Activated CD4-positive, alpha-beta T cell treated with anti-CD3 and anti-CD28 coated beads for 36 hours (primary cell): ENCODE measurements at regions not wholly inside any gene's neighbourhood (a gene's known extent, or its start where the extent isn't known, plus 50 kb on each side); places are given as distances from the start of the nearest gene placed in this dataset.

Source experiments
- ATAC-seq: fragments of 200-7000 bp; cut with Tn5 transposase; one replicate; pipeline ENCODE4 v1.10.0; 2021; ENCODE audit warnings: mild to moderate bottlenecking, moderate library complexity
- CTCF ChIA-PET: fragments of 350-600 bp; sonication (Branson Sonifier 250); formaldehyde crosslinking; loops from one replicate; lab custom pipeline; 2021; ENCODE audit warnings: antibody characterized with exemption; lab: Charles Lee
- POLR2A ChIA-PET: fragments of 350-600 bp; sonication (Branson Sonifier 250); formaldehyde crosslinking; loops from one replicate; lab custom pipeline; 2021; ENCODE audit warnings: antibody characterized with exemption, inconsistent platforms; lab: Charles Lee
- DNase-seq: peaks from one replicate; pipeline ENCODE4 v3.0.0-alpha.2; 2020
- H3K27ac Mint-ChIP-seq: one replicate; pipeline ENCODE4 v1.8.0; 2021; ENCODE audit warnings: mixed read lengths
- H3K27me3 Mint-ChIP-seq: one replicate; pipeline ENCODE4 v1.8.0; 2021; ENCODE audit warnings: mixed read lengths
- H3K36me3 Mint-ChIP-seq: one replicate; pipeline ENCODE4 v1.8.0; 2021; ENCODE audit warnings: low read depth, mixed read lengths
- H3K4me1 Mint-ChIP-seq: one replicate; pipeline ENCODE4 v1.8.0; 2021; ENCODE audit warnings: mixed read lengths
- H3K4me3 Mint-ChIP-seq: one replicate; pipeline ENCODE4 v1.8.0; 2021; ENCODE audit warnings: mild to moderate bottlenecking, moderate library complexity, mixed read lengths
- H3K9me3 Mint-ChIP-seq: one replicate; pipeline ENCODE4 v1.8.0; 2021; ENCODE audit warnings: low read depth, mixed read lengths
- intact Hi-C, 2 experiments: fragments of 100-400 bp; cut with DNase I in 1 of 2; cut with micrococcal nuclease in 1 of 2; formaldehyde crosslinking; loops; one replicate each; pipeline versions ENCODE4 v1.14.2 to v1.15.1; 2022 to 2024; cut with DNase I, micrococcal nuclease

GRCh38 chr22:48511211-48511610, 1316.5 kb downstream of the BRD1 start:
- no peak overlapping the region for H3K27ac Mint-ChIP-seq
- H3K9me3 Mint-ChIP-seq: no peaks in the 10 kb centered on the region
- POLR2A ChIA-PET: no interaction called here
- CTCF ChIA-PET: interaction anchor here (0.6 kb wide), 1 partner anchor 28 kb away, joined by 3 read pairs; no protein-coding TSS in a partner anchor
- DNase-seq: no peak
- intact Hi-C loops: no loop called here
- no peak overlapping the region for H3K4me3 Mint-ChIP-seq
- H3K36me3 Mint-ChIP-seq: no peaks in the 10 kb centered on the region
- H3K27me3 Mint-ChIP-seq: no peaks in the 10 kb centered on the region
- ATAC-seq: no peak
- H3K4me1 Mint-ChIP-seq: no peaks in the 10 kb centered on the region

DNA sequence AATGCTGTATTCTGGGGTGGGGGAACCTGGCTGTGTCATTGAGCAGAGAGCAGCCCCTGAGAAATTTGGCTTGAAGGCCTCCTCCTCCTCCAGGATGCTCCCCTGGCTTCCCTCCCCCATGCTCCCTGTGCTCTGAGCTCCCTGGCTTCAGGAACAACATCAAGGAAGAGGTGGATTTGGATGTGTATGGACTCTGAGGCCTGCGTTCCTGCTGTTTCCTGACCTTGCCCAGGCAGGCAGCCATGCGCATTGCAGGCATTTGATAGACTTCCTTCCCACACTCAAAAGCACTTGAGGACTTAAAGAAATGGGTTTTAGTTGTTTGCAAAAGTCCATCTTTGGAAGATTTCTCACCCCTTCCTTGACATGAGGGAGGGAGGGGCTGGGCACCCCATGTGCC, 1317.1 kb downstream of the BRD1 start:
- no peaks in the 10 kb centered on the region for H3K4me1 Mint-ChIP-seq
- ChIA-PET CTCF (no interaction called here), POLR2A (no interaction called here)

GRCh38 chr22:48507595-48508350, 1319.9 kb downstream of the BRD1 start:
- ATAC-seq (no peak), DNase-seq (no peak)
- H3K36me3 Mint-ChIP-seq: no peaks in the 10 kb centered on the region
- H3K9me3 Mint-ChIP-seq: no peaks in the 10 kb centered on the region
- H3K27ac Mint-ChIP-seq: no peak overlapping the region
- H3K4me3 Mint-ChIP-seq: no peak overlapping the region
- POLR2A ChIA-PET: no interaction called here
- no peaks in the 10 kb centered on the region for H3K27me3 Mint-ChIP-seq
- CTCF ChIA-PET: no interaction called here
- no peaks in the 10 kb centered on the region for H3K4me1 Mint-ChIP-seq
- intact Hi-C loops: no loop called here

More for the DNA sequence above, 1317.1 kb downstream of the BRD1 start:
- H3K27me3 Mint-ChIP-seq: no peaks in the 10 kb centered on the region
- no peaks in the 10 kb centered on the region for H3K36me3 Mint-ChIP-seq
- no peak overlapping the region for H3K4me3 Mint-ChIP-seq
- intact Hi-C loops: no loop called here
- ATAC-seq: no peak
- no peaks in the 10 kb centered on the region for H3K9me3 Mint-ChIP-seq
- no peak for DNase-seq
- no peak overlapping the region for H3K27ac Mint-ChIP-seq

GRCh38 chr22:48507171-48507570, 1320.5 kb downstream of the BRD1 start:
- H3K27me3 Mint-ChIP-seq: no peaks in the 10 kb centered on the region
- ATAC-seq (no peak), DNase-seq (no peak)
- H3K4me1 Mint-ChIP-seq: no peaks in the 10 kb centered on the region
- POLR2A ChIA-PET: no interaction called here
- no peak overlapping the region for H3K27ac Mint-ChIP-seq
- CTCF ChIA-PET: no interaction called here
- no peaks in the 10 kb centered on the region for H3K36me3 Mint-ChIP-seq
- no peaks in the 10 kb centered on the region for H3K9me3 Mint-ChIP-seq
- intact Hi-C loops: no loop called here
- H3K4me3 Mint-ChIP-seq: no peak overlapping the region

DNA sequence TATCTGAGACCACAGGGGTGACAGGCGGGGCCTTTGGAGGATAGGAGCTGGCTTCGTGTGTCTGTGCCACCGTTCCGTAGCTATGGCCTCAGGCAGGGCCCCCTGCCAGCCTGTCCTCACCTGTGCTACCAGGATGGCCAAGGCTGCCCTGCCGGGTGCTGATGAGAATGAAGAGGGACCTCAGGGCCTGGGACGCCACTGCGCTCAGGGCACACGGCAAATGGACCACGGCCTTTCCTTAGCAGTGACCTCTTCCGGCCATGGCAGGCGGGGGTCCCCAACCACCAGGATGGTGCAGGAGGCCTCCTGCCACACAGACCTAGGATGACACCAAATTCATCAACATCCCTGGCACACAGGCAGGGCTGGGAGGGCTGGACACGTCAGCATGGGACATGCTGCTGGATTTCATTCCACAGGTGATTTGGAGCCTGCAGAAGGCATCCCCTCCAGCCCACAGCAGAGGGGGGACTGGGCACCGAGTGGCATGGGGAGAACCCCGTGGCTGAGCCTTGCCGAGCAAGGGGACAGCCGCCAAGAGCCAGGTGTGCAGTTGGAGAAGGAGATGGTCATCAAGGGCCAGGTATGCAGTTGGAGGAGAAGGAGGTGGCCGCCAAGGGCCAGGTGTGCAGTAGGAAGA, 1321.0 kb downstream of the BRD1 start:
- intact Hi-C loops: no loop called here
- no peaks in the 10 kb centered on the region for H3K27me3 Mint-ChIP-seq
- no peaks in the 10 kb centered on the region for H3K4me1 Mint-ChIP-seq
- CTCF ChIA-PET: no interaction called here
- no peak overlapping the region for H3K4me3 Mint-ChIP-seq
- ATAC-seq: no peak
- H3K36me3 Mint-ChIP-seq: no peaks in the 10 kb centered on the region
- POLR2A ChIA-PET: no interaction called here
- DNase-seq: no peak
- H3K27ac Mint-ChIP-seq: no peak overlapping the region
- H3K9me3 Mint-ChIP-seq: no peaks in the 10 kb centered on the region

- H3K27me3 Mint-ChIP-seq: no peaks in the 10 kb centered on the region
Observed at GRCh38 chr22:48505891-48506290, 1321.8 kb downstream of the BRD1 start.

DNA sequence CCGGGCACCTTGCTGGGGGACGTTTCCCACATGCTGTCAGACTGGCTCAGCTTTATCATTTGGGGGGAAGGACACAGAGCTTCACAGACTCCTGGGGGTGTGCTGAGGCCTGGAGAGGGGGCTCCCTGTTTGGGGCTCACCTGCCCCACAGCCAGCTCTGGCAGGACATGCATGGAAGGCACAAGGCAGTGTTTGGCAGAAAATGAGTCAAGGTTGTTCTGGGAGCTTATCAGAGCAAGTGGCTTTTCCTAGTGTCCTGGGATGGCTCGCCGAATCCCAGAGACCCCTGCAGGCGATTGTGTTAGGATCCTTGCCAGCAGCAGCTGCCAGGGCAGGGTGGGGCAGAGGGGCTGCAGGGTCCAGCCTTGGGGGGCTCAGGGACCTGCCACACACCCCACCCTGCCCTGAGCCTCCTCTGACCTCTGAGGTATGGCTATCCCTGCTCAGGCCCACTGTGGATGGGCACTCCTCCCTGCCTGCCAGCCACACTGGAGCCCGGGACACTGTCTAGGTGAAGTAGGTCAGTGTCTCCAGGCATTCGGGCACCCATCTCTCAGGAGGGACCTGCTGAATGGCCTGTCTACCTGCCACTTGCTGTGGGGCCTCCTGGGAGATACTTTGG, 1323.0 kb downstream of the BRD1 start:
- POLR2A ChIA-PET: interaction anchor here (0.6 kb wide), 1 partner anchor 529 kb away, joined by 3 read pairs; no protein-coding TSS in a partner anchor
- no peak overlapping the region for H3K27ac Mint-ChIP-seq
- no peak overlapping the region for H3K4me3 Mint-ChIP-seq
- intact Hi-C loops: no loop called here
- no peak for DNase-seq
- no peaks in the 10 kb centered on the region for H3K36me3 Mint-ChIP-seq
- no peak for ATAC-seq
- H3K27me3 Mint-ChIP-seq: no peaks in the 10 kb centered on the region
- no peaks in the 10 kb centered on the region for H3K9me3 Mint-ChIP-seq
- CTCF ChIA-PET: no interaction called here
- no peaks in the 10 kb centered on the region for H3K4me1 Mint-ChIP-seq

More at GRCh38 chr22:48505891-48506290, 1321.8 kb downstream of the BRD1 start:
- ATAC-seq (no peak), DNase-seq (no peak)
- POLR2A ChIA-PET: no interaction called here
- no peak overlapping the region for H3K27ac Mint-ChIP-seq
- no peaks in the 10 kb centered on the region for H3K36me3 Mint-ChIP-seq
- no peaks in the 10 kb centered on the region for H3K4me1 Mint-ChIP-seq
- H3K4me3 Mint-ChIP-seq: no peak overlapping the region
- intact Hi-C loops: no loop called here
- no peaks in the 10 kb centered on the region for H3K9me3 Mint-ChIP-seq
- CTCF ChIA-PET: no interaction called here

- intact Hi-C loops: no loop called here
- Mint-ChIP-seq H3K27ac (no peak overlapping the region), H3K36me3 (no peaks in the 10 kb centered on the region), H3K4me1 (no peaks in the 10 kb centered on the region), H3K27me3 (no peaks in the 10 kb centered on the region), H3K9me3 (no peaks in the 10 kb centered on the region), H3K4me3 (no peak overlapping the region)
- POLR2A ChIA-PET: no interaction called here
- ATAC-seq (no peak), DNase-seq (no peak)
- CTCF ChIA-PET: no interaction called here
Observed at GRCh38 chr22:48503876-48504275, 1323.8 kb downstream of the BRD1 start.

- POLR2A ChIA-PET: no interaction called here
- H3K4me3 Mint-ChIP-seq: no peak overlapping the region
- no peak for ATAC-seq
Observed at GRCh38 chr22:48503035-48503625, 1324.5 kb downstream of the BRD1 start.

GRCh38 chr22:48501231-48501750, 1326.4 kb downstream of the BRD1 start:
- no peak for ATAC-seq
- H3K27me3 Mint-ChIP-seq: no peaks in the 10 kb centered on the region
- no peaks in the 10 kb centered on the region for H3K36me3 Mint-ChIP-seq
- POLR2A ChIA-PET: no interaction called here
- no peak overlapping the region for H3K27ac Mint-ChIP-seq
- H3K4me1 Mint-ChIP-seq: no peaks in the 10 kb centered on the region
- intact Hi-C loops: no loop called here
- H3K9me3 Mint-ChIP-seq: no peaks in the 10 kb centered on the region
- CTCF ChIA-PET: no interaction called here
- H3K4me3 Mint-ChIP-seq: no peak overlapping the region
- DNase-seq: no peak

More at GRCh38 chr22:48503035-48503625, 1324.5 kb downstream of the BRD1 start:
- no peak for DNase-seq
- Mint-ChIP-seq H3K4me1 (no peaks in the 10 kb centered on the region), H3K9me3 (no peaks in the 10 kb centered on the region), H3K27ac (no peak overlapping the region), H3K36me3 (no peaks in the 10 kb centered on the region), H3K27me3 (no peaks in the 10 kb centered on the region)
- CTCF ChIA-PET: no interaction called here
- intact Hi-C loops: no loop called here

DNA sequence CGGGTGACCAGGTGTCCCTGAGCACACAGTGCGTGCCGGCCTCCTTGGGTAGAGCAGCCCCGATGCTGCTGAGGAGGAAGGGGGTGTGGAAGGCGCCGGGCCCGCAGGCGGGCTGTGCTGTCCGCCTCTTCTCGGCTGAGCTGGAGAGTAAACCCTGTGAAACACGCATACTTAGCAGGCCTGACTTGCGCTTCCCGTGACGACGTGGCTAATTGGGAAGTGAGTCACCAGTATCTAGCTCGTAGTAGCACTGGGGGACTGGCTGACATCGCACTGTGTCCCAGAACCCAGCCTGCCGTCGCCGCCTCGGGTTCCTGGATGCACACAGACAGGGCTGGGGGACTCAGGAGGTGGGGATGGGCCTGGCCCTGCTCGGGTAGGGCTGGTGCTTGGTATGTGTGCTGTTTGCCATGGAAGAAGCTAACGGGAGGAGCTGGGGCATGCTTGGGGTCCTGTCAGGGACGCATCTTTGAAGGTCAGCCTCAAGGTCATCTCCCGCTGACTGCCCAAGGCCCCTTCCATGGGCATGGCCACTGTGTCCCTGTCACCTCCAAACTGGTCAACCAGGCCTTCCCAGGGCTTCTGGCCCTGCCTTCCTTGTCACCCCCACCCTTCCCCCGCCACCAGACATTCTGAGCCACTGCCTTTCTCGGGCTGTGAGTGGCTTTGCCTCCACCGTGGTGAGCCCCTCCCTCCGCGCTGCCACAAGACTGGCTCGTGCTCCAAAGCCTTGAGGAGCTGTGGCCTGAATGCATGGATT, 1327.0 kb downstream of the BRD1 start:
- CTCF ChIA-PET: no interaction called here
- no peaks in the 10 kb centered on the region for H3K9me3 Mint-ChIP-seq
- H3K27me3 Mint-ChIP-seq: peaks cover 3% of the 10 kb centered on the region
- no peak overlapping the region for H3K4me3 Mint-ChIP-seq
- ATAC-seq (no peak), DNase-seq (no peak)
- intact Hi-C loops: no loop called here
- H3K4me1 Mint-ChIP-seq: no peaks in the 10 kb centered on the region
- POLR2A ChIA-PET: no interaction called here
- no peaks in the 10 kb centered on the region for H3K36me3 Mint-ChIP-seq
- H3K27ac Mint-ChIP-seq: no peak overlapping the region
